WTC11 (cell line): ENCODE measurements at regions not wholly inside any gene's neighbourhood (a gene's known extent, or its start where the extent isn't known, plus 50 kb on each side); places are given as distances from the start of the nearest gene placed in this dataset.

Source experiments
- ATAC-seq: fragments of 200-7000 bp; cut with Tn5 transposase; 2 replicates; pipeline ENCODE4 v1.10.0; 2021; ENCODE audit warnings: mild to moderate bottlenecking, moderate library complexity
- CTCF ChIA-PET: fragments of 300-600 bp; sonication (Branson Sonifier 250); formaldehyde crosslinking; loops from one replicate; lab custom pipeline; 2021; ENCODE audit warnings: antibody characterized with exemption; lab: Charles Lee
- POLR2A ChIA-PET: fragments of 350-600 bp; sonication (Branson Sonifier 250); formaldehyde crosslinking; loops from one replicate; lab custom pipeline; 2021; ENCODE audit warnings: antibody characterized with exemption; lab: Charles Lee
- DNase-seq: peaks from one replicate; pipeline ENCODE4 v3.0.0; 2021; ENCODE audit warnings: low spot score
- H3K27ac Mint-ChIP-seq: 2 replicates; pipeline ENCODE4 v1.8.0; 2021; ENCODE audit warnings: mixed read lengths
- H3K27me3 Mint-ChIP-seq: 2 replicates; pipeline ENCODE4 v1.8.0; 2021; ENCODE audit warnings: low read depth, mild to moderate bottlenecking, moderate library complexity, mixed read lengths
- H3K36me3 Mint-ChIP-seq: 2 replicates; pipeline ENCODE4 v1.8.0; 2021; ENCODE audit warnings: mixed read lengths
- H3K4me1 Mint-ChIP-seq: 2 replicates; pipeline ENCODE4 v1.8.0; 2022; ENCODE audit warnings: mixed read lengths
- H3K4me3 Mint-ChIP-seq: 2 replicates; pipeline ENCODE4 v1.8.0; 2021; ENCODE audit warnings: mild to moderate bottlenecking, moderate library complexity, mixed read lengths
- H3K9me3 Mint-ChIP-seq: 2 replicates; pipeline ENCODE4 v1.8.0; 2021; ENCODE audit warnings: mixed read lengths
- ATF3 ChIP-seq: sonication (generic); formaldehyde crosslinking; conservative IDR thresholded peaks from 2 replicates; pipeline ENCODE4 v1.8.1; 2022; ENCODE audit warnings: mild to moderate bottlenecking, missing genetic modification reagents
- CBFB ChIP-seq: sonication (generic); formaldehyde crosslinking; IDR thresholded peaks from 2 replicates; pipeline ENCODE4 v1.8.1; 2022; ENCODE audit warnings: mild to moderate bottlenecking, low read depth, missing genetic modification reagents
- FOXJ3 ChIP-seq: sonication (generic); formaldehyde crosslinking; IDR thresholded peaks from 2 replicates; pipeline ENCODE4 v1.9.0; 2021; ENCODE audit warnings: missing genetic modification reagents, mild to moderate bottlenecking, borderline replicate concordance
- FOXP4 ChIP-seq: sonication (generic); formaldehyde crosslinking; IDR thresholded peaks from 2 replicates; pipeline ENCODE4 v1.8.0; 2022; ENCODE audit warnings: mild to moderate bottlenecking, missing genetic modification reagents
- HMGA2 ChIP-seq: fragments of 250-450 bp; sonication (Bioruptor Pico); IDR thresholded peaks from 2 replicates; pipeline ENCODE4 v1.4.0; 2021; ENCODE audit warnings: mild to moderate bottlenecking, moderate library complexity
- NR1H2 ChIP-seq: sonication (generic); formaldehyde crosslinking; IDR thresholded peaks from 2 replicates; pipeline ENCODE4 v1.9.0; 2021; ENCODE audit warnings: mild to moderate bottlenecking, moderate library complexity, missing genetic modification reagents
- NR2C2 ChIP-seq: sonication (generic); formaldehyde crosslinking; IDR thresholded peaks from 2 replicates; pipeline ENCODE4 v1.8.0; 2022; ENCODE audit warnings: mild to moderate bottlenecking, missing genetic modification reagents
- OVOL2 ChIP-seq: fragments of 250-450 bp; sonication (Bioruptor Pico); IDR thresholded peaks from 2 replicates; pipeline ENCODE4 v1.9.0; 2021; ENCODE audit warnings: mild to moderate bottlenecking, borderline replicate concordance
- PREB ChIP-seq: sonication (generic); formaldehyde crosslinking; IDR thresholded peaks from 2 replicates; pipeline ENCODE4 v1.8.1; 2022; ENCODE audit warnings: mild to moderate bottlenecking, missing genetic modification reagents, moderate library complexity, borderline replicate concordance
- PRRX2 ChIP-seq: fragments of 250-450 bp; sonication (Bioruptor Pico); IDR thresholded peaks from 2 replicates; pipeline ENCODE4 v1.8.0; 2021; ENCODE audit warnings: mild to moderate bottlenecking
- SMAD3 ChIP-seq: sonication (generic); formaldehyde crosslinking; IDR thresholded peaks from 2 replicates; pipeline ENCODE4 v1.8.0; 2022; ENCODE audit warnings: missing genetic modification reagents, mild to moderate bottlenecking, borderline replicate concordance
- SOX15 ChIP-seq: fragments of 250-450 bp; sonication (Bioruptor Pico); IDR thresholded peaks from 2 replicates; pipeline ENCODE4 v1.9.0; 2021; ENCODE audit warnings: mild to moderate bottlenecking
- SP1 ChIP-seq: sonication (generic); formaldehyde crosslinking; conservative IDR thresholded peaks from 2 replicates; pipeline ENCODE4 v1.8.1; 2022; ENCODE audit warnings: missing genetic modification reagents
- TEAD1 ChIP-seq: sonication (generic); formaldehyde crosslinking; IDR thresholded peaks from 2 replicates; pipeline ENCODE4 v1.8.0; 2022; ENCODE audit warnings: mild to moderate bottlenecking, missing genetic modification reagents
- TEAD4 ChIP-seq: sonication (generic); formaldehyde crosslinking; IDR thresholded peaks from 2 replicates; pipeline ENCODE4 v1.8.0; 2022; ENCODE audit warnings: mild to moderate bottlenecking, missing genetic modification reagents
- USF1 ChIP-seq: sonication (generic); formaldehyde crosslinking; IDR thresholded peaks from 2 replicates; pipeline ENCODE4 v1.8.0; 2022; ENCODE audit warnings: mild to moderate bottlenecking, missing genetic modification reagents
- USF2 ChIP-seq: sonication (generic); formaldehyde crosslinking; IDR thresholded peaks from 2 replicates; pipeline ENCODE4 v1.8.1; 2023; ENCODE audit warnings: mild to moderate bottlenecking, missing genetic modification reagents, moderate library complexity
- ZBTB21 ChIP-seq: sonication (generic); formaldehyde crosslinking; IDR thresholded peaks from 2 replicates; pipeline ENCODE4 v1.8.1; 2023; ENCODE audit warnings: mild to moderate bottlenecking, missing genetic modification reagents, borderline replicate concordance
- ZNF121 ChIP-seq: sonication (generic); formaldehyde crosslinking; IDR thresholded peaks from 2 replicates; pipeline ENCODE4 v1.8.0; 2023; ENCODE audit warnings: missing genetic modification reagents
- ZNF219 ChIP-seq: sonication (generic); formaldehyde crosslinking; IDR thresholded peaks from 2 replicates; pipeline ENCODE4 v1.8.0; 2023; ENCODE audit warnings: missing genetic modification reagents, mild to moderate bottlenecking, borderline replicate concordance
- ZNF232 ChIP-seq: sonication (generic); formaldehyde crosslinking; IDR thresholded peaks from 2 replicates; pipeline ENCODE4 v1.8.0; 2022; ENCODE audit warnings: mild to moderate bottlenecking, missing genetic modification reagents
- ZNF263 ChIP-seq: sonication (generic); formaldehyde crosslinking; IDR thresholded peaks from 2 replicates; pipeline ENCODE4 v1.8.1; 2022; ENCODE audit warnings: low read depth, mild to moderate bottlenecking, moderate library complexity, missing genetic modification reagents
- ZNF317 ChIP-seq: sonication (generic); formaldehyde crosslinking; IDR thresholded peaks from 2 replicates; pipeline ENCODE4 v1.8.1; 2023; ENCODE audit warnings: low read depth, mild to moderate bottlenecking, moderate library complexity, missing genetic modification reagents, borderline replicate concordance
- ZNF396 ChIP-seq: fragments of 250-450 bp; sonication (Bioruptor Pico); IDR thresholded peaks from 2 replicates; pipeline ENCODE4 v1.8.0; 2021; ENCODE audit warnings: mild to moderate bottlenecking, moderate library complexity, borderline replicate concordance
- ZNF671 ChIP-seq: fragments of 250-450 bp; sonication (Bioruptor Pico); IDR thresholded peaks from 2 replicates; pipeline ENCODE4 v1.8.0; 2021; ENCODE audit warnings: mild to moderate bottlenecking
- TF ChIP-seq, protein P1 (sequence below): fragments of 250-450 bp; sonication (Bioruptor Pico); IDR thresholded peaks from 2 replicates; pipeline ENCODE4 v1.9.0; 2021; ENCODE audit warnings: moderate library complexity, mild to moderate bottlenecking, inconsistent platforms, borderline replicate concordance
- TF ChIP-seq, protein P2 (sequence below): fragments of 250-450 bp; sonication (Bioruptor Pico); IDR thresholded peaks from 2 replicates; pipeline ENCODE4 v1.9.0; 2021; ENCODE audit warnings: mild to moderate bottlenecking

DNA sequence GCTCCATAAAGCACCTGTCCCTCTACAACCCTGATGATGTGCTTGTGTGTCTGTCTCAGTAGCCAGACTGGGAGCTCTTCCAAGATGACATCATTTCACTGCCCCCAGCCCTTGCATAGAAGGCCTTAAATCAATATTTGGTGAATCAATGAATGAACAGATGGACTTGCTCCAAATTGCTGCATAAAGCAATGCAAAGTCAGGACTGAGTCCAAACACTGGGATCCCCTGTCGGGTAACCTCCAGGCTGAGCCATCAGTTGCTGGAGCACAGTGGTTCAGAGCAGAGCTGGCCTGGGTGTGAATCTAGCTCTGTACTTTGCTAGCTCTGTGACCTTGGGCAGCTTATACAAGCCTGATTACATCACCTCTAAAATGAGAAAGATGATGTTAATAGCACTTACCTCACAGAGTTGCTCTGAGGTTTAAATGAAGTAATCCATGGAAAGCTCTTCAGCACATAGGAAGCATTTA, 120.3 kb upstream of the VASH1 start:
- Mint-ChIP-seq H3K9me3 (peaks cover 10% of the 10 kb centered on the region), H3K27ac (no peak overlapping the region), H3K4me3 (no peak overlapping the region), H3K27me3 (no peaks in the 10 kb centered on the region), H3K36me3 (peaks cover 2% of the 10 kb centered on the region; the same call in 1 of the 2 replicates), H3K4me1 (peaks cover 13% of the 10 kb centered on the region)
- CTCF ChIA-PET = interaction anchor here (0.7 to 1.0 kb wide), 2 partner anchors 584 to 932 kb away, joined by 3 read pairs; no protein-coding TSS in a partner anchor
- DNase-seq = no peak
- no peak for ATAC-seq
- TF ChIP-seq FOXP4 (CRISPR knock-in tag) = no peak
- TF ChIP-seq SP1 (CRISPR knock-in tag) = no peak
- TF ChIP-seq PRRX2 = no peak
- TF ChIP-seq ZNF396 (CRISPR knock-in tag) = no peak
- TF ChIP-seq FOXJ3 (CRISPR knock-in tag) = no peak
- no peak for TF ChIP-seq ZNF317 (CRISPR knock-in tag)
- TF ChIP-seq, protein P1, sequence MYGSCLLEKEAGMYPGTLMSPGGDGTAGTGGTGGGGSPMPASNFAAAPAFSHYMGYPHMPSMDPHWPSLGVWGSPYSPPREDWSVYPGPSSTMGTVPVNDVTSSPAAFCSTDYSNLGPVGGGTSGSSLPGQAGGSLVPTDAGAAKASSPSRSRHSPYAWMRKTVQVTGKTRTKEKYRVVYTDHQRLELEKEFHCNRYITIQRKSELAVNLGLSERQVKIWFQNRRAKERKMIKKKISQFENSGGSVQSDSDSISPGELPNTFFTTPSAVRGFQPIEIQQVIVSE (CRISPR knock-in tag) = no peak
- no peak for TF ChIP-seq ZNF232 (CRISPR knock-in tag)
- TF ChIP-seq, protein P2, sequence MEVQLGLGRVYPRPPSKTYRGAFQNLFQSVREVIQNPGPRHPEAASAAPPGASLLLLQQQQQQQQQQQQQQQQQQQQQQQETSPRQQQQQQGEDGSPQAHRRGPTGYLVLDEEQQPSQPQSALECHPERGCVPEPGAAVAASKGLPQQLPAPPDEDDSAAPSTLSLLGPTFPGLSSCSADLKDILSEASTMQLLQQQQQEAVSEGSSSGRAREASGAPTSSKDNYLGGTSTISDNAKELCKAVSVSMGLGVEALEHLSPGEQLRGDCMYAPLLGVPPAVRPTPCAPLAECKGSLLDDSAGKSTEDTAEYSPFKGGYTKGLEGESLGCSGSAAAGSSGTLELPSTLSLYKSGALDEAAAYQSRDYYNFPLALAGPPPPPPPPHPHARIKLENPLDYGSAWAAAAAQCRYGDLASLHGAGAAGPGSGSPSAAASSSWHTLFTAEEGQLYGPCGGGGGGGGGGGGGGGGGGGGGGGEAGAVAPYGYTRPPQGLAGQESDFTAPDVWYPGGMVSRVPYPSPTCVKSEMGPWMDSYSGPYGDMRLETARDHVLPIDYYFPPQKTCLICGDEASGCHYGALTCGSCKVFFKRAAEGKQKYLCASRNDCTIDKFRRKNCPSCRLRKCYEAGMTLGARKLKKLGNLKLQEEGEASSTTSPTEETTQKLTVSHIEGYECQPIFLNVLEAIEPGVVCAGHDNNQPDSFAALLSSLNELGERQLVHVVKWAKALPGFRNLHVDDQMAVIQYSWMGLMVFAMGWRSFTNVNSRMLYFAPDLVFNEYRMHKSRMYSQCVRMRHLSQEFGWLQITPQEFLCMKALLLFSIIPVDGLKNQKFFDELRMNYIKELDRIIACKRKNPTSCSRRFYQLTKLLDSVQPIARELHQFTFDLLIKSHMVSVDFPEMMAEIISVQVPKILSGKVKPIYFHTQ (CRISPR knock-in tag) = no peak
- TF ChIP-seq OVOL2 (CRISPR knock-in tag) = no peak
- TF ChIP-seq ZNF671 (CRISPR knock-in tag) = no peak
- no peak for TF ChIP-seq TEAD1 (CRISPR knock-in tag)
- TF ChIP-seq NR2C2 = no peak
- no peak for TF ChIP-seq ZNF219 (CRISPR knock-in tag)
- no peak for TF ChIP-seq USF2 (CRISPR knock-in tag)
- no peak for TF ChIP-seq SOX15 (CRISPR knock-in tag)
- no peak for TF ChIP-seq CBFB (CRISPR knock-in tag)
- POLR2A ChIA-PET = no interaction called here

- Mint-ChIP-seq H3K27ac (no peak overlapping the region), H3K27me3 (no peaks in the 10 kb centered on the region), H3K36me3 (peaks cover 2% of the 10 kb centered on the region; the same call in 1 of the 2 replicates), H3K4me3 (no peak overlapping the region), H3K9me3 (peaks cover 4% of the 10 kb centered on the region), H3K4me1 (peaks cover 13% of the 10 kb centered on the region)
- ChIA-PET POLR2A (no interaction called here), CTCF (interaction anchor here (0.7 kb wide), 1 partner anchor 585 kb away, joined by 3 read pairs; no protein-coding TSS in a partner anchor)
- ATAC-seq (no peak), DNase-seq (no peak)
- no peak for TF ChIP-seq SMAD3 (CRISPR knock-in tag)
- no peak for TF ChIP-seq PREB (CRISPR knock-in tag)
- TF ChIP-seq USF1 (CRISPR knock-in tag) = no peak
- no peak for TF ChIP-seq ZNF263
- TF ChIP-seq FOXP4 (CRISPR knock-in tag) = no peak
- no peak for TF ChIP-seq ATF3 (CRISPR knock-in tag)
- no peak for TF ChIP-seq NR1H2
- no peak for TF ChIP-seq ZBTB21 (CRISPR knock-in tag)
- no peak for TF ChIP-seq ZNF121
- no peak for TF ChIP-seq TEAD4 (CRISPR knock-in tag)
- no peak for TF ChIP-seq HMGA2
Measured at GRCh38 chr14:76641541-76641940, 119.7 kb upstream of the VASH1 start.
